ENCODE measurements at regions not wholly inside any gene's neighbourhood (a gene's known extent, or its start where the extent isn't known, plus 50 kb on each side); places are given as distances from the start of the nearest gene placed in this dataset.

DNA sequence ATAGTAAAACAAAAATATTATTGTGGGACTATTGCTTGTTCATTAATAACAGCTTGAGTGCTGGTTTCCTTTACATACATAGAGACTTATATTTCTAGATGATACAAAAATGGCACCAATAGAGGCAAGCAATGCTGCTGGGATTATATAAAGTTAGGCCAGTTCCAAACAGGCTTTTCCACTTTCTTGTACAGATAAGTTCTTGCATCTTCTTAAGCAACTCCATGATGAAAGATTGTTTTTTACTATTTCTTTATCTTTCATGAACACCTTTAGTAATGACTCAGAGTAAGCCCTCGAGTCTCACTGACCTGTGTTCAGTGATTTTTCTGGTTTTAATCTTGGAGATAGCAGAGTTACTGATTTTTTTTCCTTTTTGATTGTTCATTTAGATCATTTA lies 324.4 kb downstream of the PRR16 start:
- TF ChIP-seq, protein P1, sequence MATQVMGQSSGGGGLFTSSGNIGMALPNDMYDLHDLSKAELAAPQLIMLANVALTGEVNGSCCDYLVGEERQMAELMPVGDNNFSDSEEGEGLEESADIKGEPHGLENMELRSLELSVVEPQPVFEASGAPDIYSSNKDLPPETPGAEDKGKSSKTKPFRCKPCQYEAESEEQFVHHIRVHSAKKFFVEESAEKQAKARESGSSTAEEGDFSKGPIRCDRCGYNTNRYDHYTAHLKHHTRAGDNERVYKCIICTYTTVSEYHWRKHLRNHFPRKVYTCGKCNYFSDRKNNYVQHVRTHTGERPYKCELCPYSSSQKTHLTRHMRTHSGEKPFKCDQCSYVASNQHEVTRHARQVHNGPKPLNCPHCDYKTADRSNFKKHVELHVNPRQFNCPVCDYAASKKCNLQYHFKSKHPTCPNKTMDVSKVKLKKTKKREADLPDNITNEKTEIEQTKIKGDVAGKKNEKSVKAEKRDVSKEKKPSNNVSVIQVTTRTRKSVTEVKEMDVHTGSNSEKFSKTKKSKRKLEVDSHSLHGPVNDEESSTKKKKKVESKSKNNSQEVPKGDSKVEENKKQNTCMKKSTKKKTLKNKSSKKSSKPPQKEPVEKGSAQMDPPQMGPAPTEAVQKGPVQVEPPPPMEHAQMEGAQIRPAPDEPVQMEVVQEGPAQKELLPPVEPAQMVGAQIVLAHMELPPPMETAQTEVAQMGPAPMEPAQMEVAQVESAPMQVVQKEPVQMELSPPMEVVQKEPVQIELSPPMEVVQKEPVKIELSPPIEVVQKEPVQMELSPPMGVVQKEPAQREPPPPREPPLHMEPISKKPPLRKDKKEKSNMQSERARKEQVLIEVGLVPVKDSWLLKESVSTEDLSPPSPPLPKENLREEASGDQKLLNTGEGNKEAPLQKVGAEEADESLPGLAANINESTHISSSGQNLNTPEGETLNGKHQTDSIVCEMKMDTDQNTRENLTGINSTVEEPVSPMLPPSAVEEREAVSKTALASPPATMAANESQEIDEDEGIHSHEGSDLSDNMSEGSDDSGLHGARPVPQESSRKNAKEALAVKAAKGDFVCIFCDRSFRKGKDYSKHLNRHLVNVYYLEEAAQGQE (IDR thresholded peaks at IDR 0.05; ENCODE audit: low read depth) = no peak
- TF ChIP-seq, protein P2, sequence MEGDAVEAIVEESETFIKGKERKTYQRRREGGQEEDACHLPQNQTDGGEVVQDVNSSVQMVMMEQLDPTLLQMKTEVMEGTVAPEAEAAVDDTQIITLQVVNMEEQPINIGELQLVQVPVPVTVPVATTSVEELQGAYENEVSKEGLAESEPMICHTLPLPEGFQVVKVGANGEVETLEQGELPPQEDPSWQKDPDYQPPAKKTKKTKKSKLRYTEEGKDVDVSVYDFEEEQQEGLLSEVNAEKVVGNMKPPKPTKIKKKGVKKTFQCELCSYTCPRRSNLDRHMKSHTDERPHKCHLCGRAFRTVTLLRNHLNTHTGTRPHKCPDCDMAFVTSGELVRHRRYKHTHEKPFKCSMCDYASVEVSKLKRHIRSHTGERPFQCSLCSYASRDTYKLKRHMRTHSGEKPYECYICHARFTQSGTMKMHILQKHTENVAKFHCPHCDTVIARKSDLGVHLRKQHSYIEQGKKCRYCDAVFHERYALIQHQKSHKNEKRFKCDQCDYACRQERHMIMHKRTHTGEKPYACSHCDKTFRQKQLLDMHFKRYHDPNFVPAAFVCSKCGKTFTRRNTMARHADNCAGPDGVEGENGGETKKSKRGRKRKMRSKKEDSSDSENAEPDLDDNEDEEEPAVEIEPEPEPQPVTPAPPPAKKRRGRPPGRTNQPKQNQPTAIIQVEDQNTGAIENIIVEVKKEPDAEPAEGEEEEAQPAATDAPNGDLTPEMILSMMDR (IDR thresholded peaks at IDR 0.05 in 2 of 3, conservative IDR thresholded peaks at IDR 0.05 in 1 of 3; ENCODE audit: borderline replicate concordance in 1 of 3, insufficient read depth in 1 of 3, low read depth in 2 of 3, low read length in 2 of 3) = no peak
- TF ChIP-seq POLR2AphosphoS5 (IDR thresholded peaks at IDR 0.05; ENCODE audit: low read depth, low read length) (no peak), POLR2A (IDR thresholded peaks at IDR 0.05; ENCODE audit: borderline replicate concordance, extremely low read depth, insufficient read depth, insufficient read length) (no peak), CBX3 (IDR thresholded peaks at IDR 0.05; ENCODE audit: low read depth) (no peak), EZH2 (IDR thresholded peaks at IDR 0.05) (no peak), RAD21 (IDR thresholded peaks at IDR 0.05; ENCODE audit: low read depth) (no peak), YY1 (IDR thresholded peaks at IDR 0.05; ENCODE audit: extremely low read depth, insufficient replicate concordance, low read depth, low read length) (no peak)
- TF ChIP-seq, protein P3, sequence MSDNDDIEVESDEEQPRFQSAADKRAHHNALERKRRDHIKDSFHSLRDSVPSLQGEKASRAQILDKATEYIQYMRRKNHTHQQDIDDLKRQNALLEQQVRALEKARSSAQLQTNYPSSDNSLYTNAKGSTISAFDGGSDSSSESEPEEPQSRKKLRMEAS (IDR thresholded peaks at IDR 0.05) = no peak
- TF ChIP-seq, protein P4, sequence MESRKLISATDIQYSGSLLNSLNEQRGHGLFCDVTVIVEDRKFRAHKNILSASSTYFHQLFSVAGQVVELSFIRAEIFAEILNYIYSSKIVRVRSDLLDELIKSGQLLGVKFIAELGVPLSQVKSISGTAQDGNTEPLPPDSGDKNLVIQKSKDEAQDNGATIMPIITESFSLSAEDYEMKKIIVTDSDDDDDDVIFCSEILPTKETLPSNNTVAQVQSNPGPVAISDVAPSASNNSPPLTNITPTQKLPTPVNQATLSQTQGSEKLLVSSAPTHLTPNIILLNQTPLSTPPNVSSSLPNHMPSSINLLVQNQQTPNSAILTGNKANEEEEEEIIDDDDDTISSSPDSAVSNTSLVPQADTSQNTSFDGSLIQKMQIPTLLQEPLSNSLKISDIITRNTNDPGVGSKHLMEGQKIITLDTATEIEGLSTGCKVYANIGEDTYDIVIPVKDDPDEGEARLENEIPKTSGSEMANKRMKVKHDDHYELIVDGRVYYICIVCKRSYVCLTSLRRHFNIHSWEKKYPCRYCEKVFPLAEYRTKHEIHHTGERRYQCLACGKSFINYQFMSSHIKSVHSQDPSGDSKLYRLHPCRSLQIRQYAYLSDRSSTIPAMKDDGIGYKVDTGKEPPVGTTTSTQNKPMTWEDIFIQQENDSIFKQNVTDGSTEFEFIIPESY (IDR thresholded peaks at IDR 0.05; ENCODE audit: extremely low read depth, insufficient replicate concordance, low read length) = no peak

Data from HCT116 (cell line).